Psoas muscle (tissue), 7 donors: ENCODE measurements at regions not wholly inside any gene's neighbourhood (a gene's known extent, or its start where the extent isn't known, plus 50 kb on each side); places are given as distances from the start of the nearest gene placed in this dataset.
A peak's percentile ranks its signal among the peaks of the same experiment; 100 is the strongest.

Experiments
- ATAC-seq, 4 donors: fragments of 200-7000 bp; cut with Tn5 transposase; one replicate each; pipeline ENCODE4 v1.9.1; 2020; ENCODE audit warnings: moderate library complexity in 3 of 4, mild to moderate bottlenecking in 2 of 4
- DNase-seq, 2 donors: peaks; one replicate each; pipeline ENCODE4 v3.0.0-alpha.2; 2020
- H3K27ac ChIP-seq: fragments of 200-600 bp; one replicate; pipeline ENCODE4 v1.8.0; 2022
- H3K27me3 ChIP-seq, 3 donors: fragments of 200-600 bp in 1 of 3; one replicate each; pipeline versions ENCODE4 v1.6.1 to v1.8.0; 2013 to 2022; ENCODE audit warnings: low read length in 2 of 3, mild to moderate bottlenecking in 2 of 3, moderate library complexity in 1 of 3; ENCODE audit not compliant: insufficient read depth in 3 of 3
- H3K36me3 ChIP-seq, 2 donors: fragments of 200-600 bp in 1 of 2; one replicate each; pipeline versions ENCODE4 v1.6.1 to v1.8.0; 2013 to 2022; ENCODE audit warnings: low read depth in 1 of 2, mild to moderate bottlenecking in 1 of 2, moderate library complexity in 1 of 2; ENCODE audit not compliant: insufficient read depth in 1 of 2
- H3K4me1 ChIP-seq: fragments of 200-600 bp; one replicate; pipeline ENCODE4 v1.8.0; 2022
- H3K4me3 ChIP-seq: fragments of 200-600 bp; one replicate; pipeline ENCODE4 v1.8.0; 2022; ENCODE audit warnings: mild to moderate bottlenecking
- H3K9me3 ChIP-seq: fragments of 200-600 bp; one replicate; pipeline ENCODE4 v1.8.0; 2022
- CTCF ChIP-seq: fragments of 200-600 bp; IDR thresholded peaks from one replicate; pipeline ENCODE4 v1.8.0; 2022; ENCODE audit warnings: antibody characterized with exemption
- WGBS, 3 donors: extraction: QIAGEN DNeasy Blood & Tissue Kit; methylation state at CpG; one replicate each; pipeline versions ENCODE4 v1.1.6 to v1.1.7; 2013; 5-methylcytosine and 5-hydroxymethylcytosine counted together
- intact Hi-C, 2 donors: fragments of 100-400 bp; cut with DNase I; formaldehyde crosslinking; loops; one replicate each; pipeline versions ENCODE4 v1.11.0 to v1.14.2; 2022
- donor health status: healthy with polysubstance abuse.
- donor health status: DM: no; HTN: no; CAD: no; lungs with moderate emphysema.
- donor health status: Bipolar disorder and iron deficiency.
- donor health status: healthy.
- donor health status: DM: yes; HTN: yes; CAD: no.
- donor health status: DM: no; HTN: no; CAD: no.
- donor health status: DM: yes; HTN: yes; CAD: no.

DNA sequence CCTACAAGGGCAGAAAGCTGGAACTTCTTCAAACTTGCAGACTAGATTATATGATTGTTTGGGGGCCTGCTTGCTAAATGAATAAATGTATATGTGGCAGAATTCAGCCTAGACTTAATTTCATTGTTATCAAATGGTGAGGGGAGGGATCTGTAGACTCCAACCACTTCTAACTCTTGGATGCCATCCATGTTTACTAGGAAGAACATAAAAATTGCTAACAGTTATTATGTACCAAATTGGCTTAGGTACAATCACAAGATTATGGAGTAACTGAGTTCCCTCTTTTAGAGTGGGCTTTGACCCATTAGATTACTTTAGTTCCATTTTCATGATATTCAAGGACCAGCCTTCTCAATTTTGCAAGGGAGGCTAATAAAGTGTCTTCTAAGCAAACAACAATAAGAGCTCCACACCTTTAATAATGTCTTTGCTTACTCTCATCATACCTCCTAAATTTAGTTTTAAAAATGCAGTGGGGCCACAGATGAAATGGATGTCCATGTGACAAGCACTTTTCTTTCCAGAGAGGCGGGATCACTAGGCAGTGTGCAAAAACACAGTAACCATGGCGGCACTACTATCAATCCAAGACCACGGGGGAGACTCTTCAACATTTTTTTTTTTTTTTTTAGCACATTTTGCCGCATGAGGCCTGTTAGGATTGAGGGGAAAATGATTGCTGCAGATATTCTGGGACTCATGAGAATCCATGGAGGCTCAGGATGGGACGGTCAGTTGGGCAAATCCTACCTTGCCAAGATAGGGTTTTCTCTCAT is 217.6 kb upstream of the SPRED2 start:
- 84 to 92% (median 85%) methylated on average over 5 of the region's 5 CpGs for WGBS, 3 donors
- intact Hi-C loops: loop anchor here in 1 of 2 donors (10.0 kb wide), 1 partner anchor 145 kb away; no protein-coding TSS in a partner anchor
- no peak overlapping the region for H3K4me3 ChIP-seq
- no peak for DNase-seq
- H3K36me3 ChIP-seq: no peaks in the 10 kb centered on the region
- H3K27me3 ChIP-seq: no peaks in the 10 kb centered on the region
- no peak for TF ChIP-seq CTCF
- ATAC-seq: no peak
- no peak overlapping the region for H3K27ac ChIP-seq
- no peaks in the 10 kb centered on the region for H3K9me3 ChIP-seq
- H3K4me1 ChIP-seq: no peaks in the 10 kb centered on the region

DNA sequence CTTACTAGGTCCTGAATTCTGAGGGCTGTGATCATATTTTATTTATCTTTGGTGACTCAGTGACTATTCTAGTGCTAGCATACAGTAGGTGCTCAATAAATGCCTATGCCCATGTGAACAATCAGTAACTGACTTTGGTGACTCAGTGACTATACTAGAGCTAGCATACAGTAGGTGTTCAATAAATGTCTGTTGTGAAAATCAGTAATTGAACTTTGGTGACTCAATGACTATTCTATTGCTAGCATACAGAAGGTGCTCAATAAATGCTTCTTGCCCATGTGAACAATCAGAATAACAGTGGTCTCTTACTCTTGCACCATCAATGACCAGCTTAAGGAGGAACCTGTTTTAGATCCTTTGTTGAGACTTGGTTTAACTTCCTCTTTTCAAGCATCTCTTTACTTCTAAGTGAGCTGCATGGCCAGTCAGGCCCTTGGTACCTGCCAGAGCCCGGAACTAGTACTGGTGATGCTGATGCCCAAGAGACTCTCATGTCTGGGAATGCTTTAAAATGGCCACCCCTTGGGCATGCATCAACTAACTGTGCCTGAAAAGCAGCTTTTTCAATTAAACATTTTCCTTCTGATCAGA is 214.9 kb upstream of the SPRED2 start:
- 91 to 94% (median 91%) methylated on average over 1 of the region's 1 CpG for WGBS, 3 donors
- DNase-seq (no peak), ATAC-seq (no peak)
- H3K4me3 ChIP-seq: no peak overlapping the region
- no peaks in the 10 kb centered on the region for H3K27me3 ChIP-seq
- intact Hi-C loops: loop anchor here in 1 of 2 donors (10.0 kb wide), 1 partner anchor 147 kb away; no protein-coding TSS in a partner anchor
- no peaks in the 10 kb centered on the region for H3K36me3 ChIP-seq
- H3K27ac ChIP-seq: no peak overlapping the region
- no peaks in the 10 kb centered on the region for H3K9me3 ChIP-seq
- TF ChIP-seq CTCF: no peak
- H3K4me1 ChIP-seq: no peaks in the 10 kb centered on the region

DNA sequence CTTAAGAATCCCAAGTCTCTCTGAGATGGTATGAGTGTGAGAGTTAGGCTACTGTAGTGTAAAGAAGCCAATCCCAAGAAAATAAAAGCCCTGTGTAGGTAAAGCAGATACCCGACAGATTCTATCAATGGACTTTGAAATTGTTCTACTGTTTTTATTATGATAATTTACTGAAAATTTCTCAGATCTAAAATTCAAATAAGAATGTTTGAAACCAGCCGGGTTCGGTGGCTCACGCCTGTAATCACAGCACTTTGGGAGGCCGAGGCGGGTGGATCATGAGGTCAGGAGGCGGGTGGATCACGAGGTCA is 208.3 kb upstream of the SPRED2 start:
- ATAC-seq (no peak), DNase-seq (no peak)
- Histone ChIP-seq H3K4me1 (no peaks in the 10 kb centered on the region), H3K4me3 (no peak overlapping the region), H3K27ac (no peak overlapping the region), H3K9me3 (no peaks in the 10 kb centered on the region), H3K36me3 (no peaks in the 10 kb centered on the region), H3K27me3 (peaks cover 0 to 26% (median 4%) of the 10 kb centered on the region in 3 donors)
- WGBS, 3 donors: 81 to 90% (median 88%) methylated on average over 8 of the region's 8 CpGs
- TF ChIP-seq CTCF: no peak
- intact Hi-C loops: loop anchor here in 1 of 2 donors (10.0 kb wide), 1 partner anchor 154 kb away; no protein-coding TSS in a partner anchor

GRCh38 chr2:65639156-65639864 is 206.9 kb upstream of the SPRED2 start:
- intact Hi-C loops: loop anchor here in 1 of 2 donors (5.0 kb wide), 1 partner anchor 158 kb away; no protein-coding TSS in a partner anchor
- 14 to 38% (median 28%) methylated on average over 6 of the region's 6 CpGs for WGBS, 3 donors

More at GRCh38 chr2:65639156-65639864, 206.9 kb upstream of the SPRED2 start:
- H3K27me3 ChIP-seq: peaks cover 0 to 26% (median 4%) of the 10 kb centered on the region in 3 donors
- no peak for DNase-seq
- H3K4me1 ChIP-seq: no peaks in the 10 kb centered on the region
- no peak overlapping the region for H3K27ac ChIP-seq
- H3K36me3 ChIP-seq: no peaks in the 10 kb centered on the region
- no peaks in the 10 kb centered on the region for H3K9me3 ChIP-seq
- no peak for TF ChIP-seq CTCF
- ATAC-seq: peak in 3 of 4 donors; percentile 37 to 46 (median 43)
- no peak overlapping the region for H3K4me3 ChIP-seq
